Stimulated activated memory B cell treated with anti-CD40 and anti-IgM and Interleukin-4, amounts not matched to agents 10 μg/mL and 1 μg/mL and 100 μg/mL, for 72 hours (primary cell): ENCODE measurements at regions not wholly inside any gene's neighbourhood (a gene's known extent, or its start where the extent isn't known, plus 50 kb on each side); places are given as distances from the start of the nearest gene placed in this dataset.

Experiments
- ATAC-seq: fragments of 150-1000 bp; cut with Tn5 transposase; 2 replicates; pipeline ENCODE4 v1.10.0; 2021
- H3K27ac Mint-ChIP-seq: one replicate; pipeline ENCODE4 v1.8.0; 2022; ENCODE audit warnings: mild to moderate bottlenecking, mixed read lengths
- H3K27me3 Mint-ChIP-seq: one replicate; pipeline ENCODE4 v1.8.0; 2022; ENCODE audit warnings: mixed read lengths
- H3K36me3 Mint-ChIP-seq: one replicate; pipeline ENCODE4 v1.8.0; 2022; ENCODE audit warnings: mixed read lengths
- H3K4me1 Mint-ChIP-seq: one replicate; pipeline ENCODE4 v1.8.0; 2022; ENCODE audit warnings: mixed read lengths
- H3K4me3 Mint-ChIP-seq: one replicate; pipeline ENCODE4 v1.8.0; 2022; ENCODE audit warnings: mild to moderate bottlenecking, moderate library complexity, mixed read lengths
- H3K9me3 Mint-ChIP-seq: one replicate; pipeline ENCODE4 v1.8.0; 2022; ENCODE audit warnings: mixed read lengths

- H3K9me3 Mint-ChIP-seq: no peaks in the 10 kb centered on the region
- no peak for ATAC-seq
- H3K27ac Mint-ChIP-seq: no peak overlapping the region
- no peaks in the 10 kb centered on the region for H3K36me3 Mint-ChIP-seq
- H3K27me3 Mint-ChIP-seq: peaks cover 30% of the 10 kb centered on the region
- H3K4me3 Mint-ChIP-seq: no peak overlapping the region
- H3K4me1 Mint-ChIP-seq: no peaks in the 10 kb centered on the region
Measured at GRCh38 chr1:221373795-221374194, 368.1 kb downstream of the DUSP10 start.

DNA sequence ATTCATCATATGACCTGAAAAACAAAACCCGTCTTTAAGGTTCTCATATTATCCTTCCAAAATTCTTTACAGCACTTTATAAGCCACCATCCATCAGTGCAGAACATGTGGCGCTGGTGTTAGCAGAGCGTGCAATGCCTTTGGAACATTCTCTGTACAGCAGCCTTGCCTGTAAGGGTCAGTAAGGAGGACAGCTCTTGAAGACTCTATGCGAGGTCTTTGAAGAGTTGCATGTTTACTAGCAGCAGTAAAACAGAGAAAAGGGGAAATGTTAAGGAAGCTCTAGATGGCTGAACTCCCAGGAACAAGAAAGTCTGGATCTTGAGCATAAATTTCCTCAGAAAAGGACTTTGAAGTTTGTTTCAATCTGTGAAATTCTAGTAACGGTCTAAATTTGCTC is 365.6 kb downstream of the DUSP10 start:
- Mint-ChIP-seq H3K4me1 (no peaks in the 10 kb centered on the region), H3K27ac (no peak overlapping the region), H3K4me3 (no peak overlapping the region), H3K9me3 (no peaks in the 10 kb centered on the region), H3K27me3 (peaks cover 22% of the 10 kb centered on the region), H3K36me3 (no peaks in the 10 kb centered on the region)
- no peak for ATAC-seq

- no peaks in the 10 kb centered on the region for H3K36me3 Mint-ChIP-seq
Measured at GRCh38 chr1:221381910-221382623, 359.8 kb downstream of the DUSP10 start.

GRCh38 chr1:221392453-221392852 is 349.4 kb downstream of the DUSP10 start:
- ATAC-seq: no peak
- H3K27me3 Mint-ChIP-seq: peaks cover 82% of the 10 kb centered on the region

More at GRCh38 chr1:221381910-221382623, 359.8 kb downstream of the DUSP10 start:
- Mint-ChIP-seq H3K4me1 (no peaks in the 10 kb centered on the region), H3K9me3 (peaks cover 2% of the 10 kb centered on the region), H3K27me3 (peaks cover 13% of the 10 kb centered on the region), H3K27ac (no peak overlapping the region), H3K4me3 (no peak overlapping the region)
- no peak for ATAC-seq

DNA sequence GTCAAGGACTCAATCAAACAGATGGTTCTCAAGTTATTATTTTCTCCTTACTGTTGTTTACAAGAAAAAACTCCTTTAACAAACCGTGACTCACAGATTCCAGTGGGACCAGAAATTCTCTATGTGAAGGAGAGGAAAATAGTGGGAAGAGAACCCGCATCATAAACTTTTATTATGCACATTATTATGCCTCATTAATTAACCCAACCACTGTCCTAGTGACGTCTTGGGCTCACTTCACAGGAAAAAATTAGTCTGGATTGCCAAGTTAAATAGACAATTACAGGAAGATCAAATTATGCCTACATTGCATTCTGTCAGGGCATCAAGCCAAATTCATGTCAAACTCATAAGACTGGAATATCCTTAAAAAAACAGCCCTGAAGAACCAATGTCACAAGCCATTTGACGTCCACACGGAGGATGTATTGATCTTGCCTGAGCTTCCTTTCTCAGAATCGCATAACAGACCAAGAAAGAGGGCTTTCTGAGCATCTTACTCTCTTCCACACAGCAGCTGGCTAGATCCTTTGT is 347.8 kb downstream of the DUSP10 start:
- Mint-ChIP-seq H3K9me3 (peaks cover 5% of the 10 kb centered on the region), H3K36me3 (no peaks in the 10 kb centered on the region), H3K27me3 (peaks cover 80% of the 10 kb centered on the region), H3K4me1 (no peaks in the 10 kb centered on the region), H3K4me3 (no peak overlapping the region), H3K27ac (no peak overlapping the region)
- ATAC-seq: no peak

More at GRCh38 chr1:221392453-221392852, 349.4 kb downstream of the DUSP10 start:
- Mint-ChIP-seq H3K36me3 (no peaks in the 10 kb centered on the region), H3K9me3 (no peaks in the 10 kb centered on the region), H3K4me3 (no peak overlapping the region), H3K4me1 (no peaks in the 10 kb centered on the region), H3K27ac (no peak overlapping the region)

GRCh38 chr1:221396526-221396925 is 345.4 kb downstream of the DUSP10 start:
- Mint-ChIP-seq H3K9me3 (peaks cover 12% of the 10 kb centered on the region), H3K27me3 (peaks cover 75% of the 10 kb centered on the region), H3K4me1 (no peaks in the 10 kb centered on the region), H3K4me3 (no peak overlapping the region), H3K36me3 (no peaks in the 10 kb centered on the region), H3K27ac (no peak overlapping the region)
- no peak for ATAC-seq

DNA sequence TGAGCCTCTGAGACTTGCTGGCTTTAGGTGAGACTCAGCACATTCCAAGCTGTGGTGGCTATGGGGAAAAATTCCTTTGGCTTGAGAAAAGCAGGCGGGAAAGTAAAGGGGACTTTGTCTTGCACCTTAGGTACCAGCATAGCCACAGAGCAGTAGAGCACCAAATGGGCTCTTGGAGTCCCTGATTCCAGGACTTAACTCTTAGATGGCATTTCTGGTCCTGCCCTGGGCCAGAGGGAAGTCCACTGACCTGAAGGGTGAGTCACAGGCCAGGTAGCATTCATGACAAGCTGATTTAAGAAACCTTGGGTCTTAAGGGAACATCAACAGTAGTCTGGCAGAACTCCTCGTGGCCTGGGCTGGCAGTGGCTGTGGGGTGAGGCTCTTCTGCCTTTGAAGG is 344.7 kb downstream of the DUSP10 start:
- no peak for ATAC-seq
- H3K9me3 Mint-ChIP-seq: peaks cover 12% of the 10 kb centered on the region
- no peaks in the 10 kb centered on the region for H3K36me3 Mint-ChIP-seq
- H3K4me3 Mint-ChIP-seq: no peak overlapping the region
- no peaks in the 10 kb centered on the region for H3K4me1 Mint-ChIP-seq
- H3K27ac Mint-ChIP-seq: no peak overlapping the region
- H3K27me3 Mint-ChIP-seq: peaks cover 69% of the 10 kb centered on the region

GRCh38 chr1:221397606-221398005 is 344.3 kb downstream of the DUSP10 start:
- H3K9me3 Mint-ChIP-seq: peaks cover 12% of the 10 kb centered on the region
- no peak overlapping the region for H3K4me3 Mint-ChIP-seq

DNA sequence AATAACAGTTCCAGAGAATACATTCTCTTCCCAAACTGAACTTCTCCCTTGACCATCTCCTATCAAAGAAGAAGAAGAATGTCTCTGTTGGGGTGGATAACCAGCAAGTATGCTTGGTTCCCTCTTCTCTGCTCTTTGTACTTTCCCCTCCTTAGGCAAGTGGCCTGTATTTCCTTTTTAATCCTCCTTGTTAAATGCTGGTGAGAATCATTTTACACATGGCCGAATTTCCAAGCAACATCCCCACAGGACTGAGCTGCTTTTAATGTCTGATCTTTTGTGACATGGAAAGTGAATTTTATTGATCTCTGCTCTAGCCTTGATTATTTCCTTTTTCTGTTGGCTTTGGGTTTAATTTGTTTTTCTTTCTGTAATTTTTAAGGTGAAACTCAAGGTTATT is 336.7 kb downstream of the DUSP10 start:
- peaks cover 3% of the 10 kb centered on the region for H3K9me3 Mint-ChIP-seq
- H3K27me3 Mint-ChIP-seq: peaks cover 14% of the 10 kb centered on the region
- H3K4me3 Mint-ChIP-seq: no peak overlapping the region
- ATAC-seq: no peak
- H3K27ac Mint-ChIP-seq: no peak overlapping the region
- H3K4me1 Mint-ChIP-seq: peaks cover 6% of the 10 kb centered on the region
- H3K36me3 Mint-ChIP-seq: no peaks in the 10 kb centered on the region

More at GRCh38 chr1:221397606-221398005, 344.3 kb downstream of the DUSP10 start:
- H3K27me3 Mint-ChIP-seq: peaks cover 69% of the 10 kb centered on the region
- no peak for ATAC-seq
- H3K36me3 Mint-ChIP-seq: no peaks in the 10 kb centered on the region
- H3K4me1 Mint-ChIP-seq: no peaks in the 10 kb centered on the region
- H3K27ac Mint-ChIP-seq: no peak overlapping the region

GRCh38 chr1:221408117-221408803 is 333.6 kb downstream of the DUSP10 start:
- H3K27ac Mint-ChIP-seq: no peak overlapping the region
- no peak for ATAC-seq
- H3K36me3 Mint-ChIP-seq: no peaks in the 10 kb centered on the region
- H3K4me3 Mint-ChIP-seq: no peak overlapping the region
- H3K4me1 Mint-ChIP-seq: peaks cover 6% of the 10 kb centered on the region
- no peaks in the 10 kb centered on the region for H3K9me3 Mint-ChIP-seq
- peaks cover 9% of the 10 kb centered on the region for H3K27me3 Mint-ChIP-seq

- Mint-ChIP-seq H3K4me3 (no peak overlapping the region), H3K27me3 (peaks cover 23% of the 10 kb centered on the region), H3K36me3 (no peaks in the 10 kb centered on the region), H3K9me3 (no peaks in the 10 kb centered on the region), H3K27ac (no peak overlapping the region), H3K4me1 (no peaks in the 10 kb centered on the region)
- no peak for ATAC-seq
Measured at GRCh38 chr1:221411283-221411682, 330.6 kb downstream of the DUSP10 start.

DNA sequence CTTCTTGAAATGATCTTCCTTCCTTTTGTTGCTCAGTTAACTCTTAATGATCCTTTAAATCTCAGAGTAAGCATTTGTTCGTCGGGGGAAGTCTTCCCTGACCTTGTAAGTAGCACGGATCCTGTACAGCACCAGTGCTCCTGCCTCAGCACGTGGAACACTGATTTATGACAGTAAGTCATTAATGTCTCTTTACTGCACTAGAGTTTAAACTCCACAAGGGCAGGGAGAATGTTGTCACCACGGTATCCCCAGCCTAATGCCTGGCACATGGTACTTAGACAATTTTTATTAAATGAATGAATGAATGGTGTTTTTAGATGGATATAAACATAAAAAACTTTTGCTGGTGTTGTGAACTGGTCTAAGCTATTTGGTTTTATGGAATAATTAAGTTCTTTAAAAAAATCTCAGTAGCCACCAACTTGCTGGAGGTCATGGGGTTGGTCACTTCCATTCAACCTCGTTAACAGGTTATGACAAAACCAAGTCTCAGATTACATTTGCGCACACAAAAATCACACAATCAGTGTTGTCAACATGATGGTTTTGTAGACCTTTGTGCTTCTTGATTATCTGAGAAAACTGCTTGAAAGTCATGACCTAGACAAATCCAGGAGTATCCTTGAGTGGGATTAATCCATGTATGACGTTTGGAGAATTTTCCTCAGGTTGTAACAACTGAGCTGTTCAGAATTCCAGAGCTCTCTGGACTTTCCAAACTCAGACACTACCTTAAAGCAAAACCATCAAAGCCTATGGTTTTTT is 326.9 kb downstream of the DUSP10 start:
- Mint-ChIP-seq H3K9me3 (no peaks in the 10 kb centered on the region), H3K4me3 (no peak overlapping the region), H3K27ac (no peak overlapping the region), H3K36me3 (no peaks in the 10 kb centered on the region), H3K27me3 (peaks cover 20% of the 10 kb centered on the region), H3K4me1 (no peaks in the 10 kb centered on the region)
- ATAC-seq: no peak

- ATAC-seq: no peak
- Mint-ChIP-seq H3K4me1 (no peaks in the 10 kb centered on the region), H3K36me3 (no peaks in the 10 kb centered on the region), H3K9me3 (no peaks in the 10 kb centered on the region), H3K27me3 (peaks cover 13% of the 10 kb centered on the region), H3K27ac (no peak overlapping the region), H3K4me3 (no peak overlapping the region)
Measured at GRCh38 chr1:221415651-221416050, 326.2 kb downstream of the DUSP10 start.

DNA sequence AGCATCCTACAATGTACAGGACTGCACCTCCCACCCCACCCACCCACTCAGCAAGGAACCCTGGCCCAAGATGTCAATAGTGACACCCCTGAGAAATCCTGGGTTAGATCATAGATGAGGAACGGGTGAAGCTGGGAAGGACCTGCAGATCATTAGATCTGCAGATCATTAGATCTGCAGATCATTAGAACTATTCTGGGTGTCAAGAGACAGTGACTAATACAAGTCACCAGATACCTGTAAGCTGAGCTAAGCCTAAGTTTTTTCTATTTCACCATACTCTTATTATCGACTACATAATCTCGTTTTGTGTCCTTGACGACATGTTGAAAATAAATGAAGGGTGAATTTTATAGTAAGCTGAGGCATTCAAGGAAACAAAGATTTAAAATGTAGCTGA is 325.7 kb downstream of the DUSP10 start:
- no peaks in the 10 kb centered on the region for H3K4me1 Mint-ChIP-seq
- no peaks in the 10 kb centered on the region for H3K36me3 Mint-ChIP-seq
- no peak overlapping the region for H3K4me3 Mint-ChIP-seq
- peaks cover 13% of the 10 kb centered on the region for H3K27me3 Mint-ChIP-seq
- no peak overlapping the region for H3K27ac Mint-ChIP-seq
- no peaks in the 10 kb centered on the region for H3K9me3 Mint-ChIP-seq
- no peak for ATAC-seq

- H3K27ac Mint-ChIP-seq: no peak overlapping the region
- no peak overlapping the region for H3K4me3 Mint-ChIP-seq
- no peak for ATAC-seq
- H3K36me3 Mint-ChIP-seq: no peaks in the 10 kb centered on the region
- no peaks in the 10 kb centered on the region for H3K4me1 Mint-ChIP-seq
- no peaks in the 10 kb centered on the region for H3K9me3 Mint-ChIP-seq
- peaks cover 13% of the 10 kb centered on the region for H3K27me3 Mint-ChIP-seq
Measured at GRCh38 chr1:221416723-221417122, 325.2 kb downstream of the DUSP10 start.
